SK-N-SH treated with all-trans-retinoic acid at 6 μM for 48 hours (cell line): ENCODE measurements at regions not wholly inside any gene's neighbourhood (a gene's known extent, or its start where the extent isn't known, plus 50 kb on each side); places are given as distances from the start of the nearest gene placed in this dataset.

Source experiments
- ATAC-seq: fragments of 200-7000 bp; cut with Tn5 transposase; 3 replicates; pipeline ENCODE4 v1.9.1; 2020; ENCODE audit warnings: mild to moderate bottlenecking, moderate library complexity
- ARNTL ChIP-seq: fragments of 450-650 bp; formaldehyde crosslinking; IDR thresholded peaks from 2 replicates; pipeline ENCODE4 v1.5.0; 2020; ENCODE audit warnings: low read depth, mild to moderate bottlenecking, moderate library complexity, borderline replicate concordance
- BACH2 ChIP-seq: fragments of 250-450 bp; sonication (Bioruptor Pico); IDR thresholded peaks from 2 replicates; pipeline ENCODE4 v1.9.0; 2021; ENCODE audit warnings: mild to moderate bottlenecking, borderline replicate concordance
- CSDC2 ChIP-seq: fragments of 250-450 bp; sonication (Bioruptor Pico); IDR thresholded peaks from 2 replicates; pipeline ENCODE4 v1.5.0; 2020; ENCODE audit warnings: mild to moderate bottlenecking, moderate library complexity
- ESRRG ChIP-seq: fragments of 250-450 bp; sonication (Bioruptor Pico); IDR thresholded peaks from 2 replicates; pipeline ENCODE4 v1.6.1; 2021; ENCODE audit warnings: mild to moderate bottlenecking
- GLIS3 ChIP-seq: fragments of 250-450 bp; sonication (Bioruptor Pico); IDR thresholded peaks from 2 replicates; pipeline ENCODE4 v1.5.0; 2020; ENCODE audit warnings: mild to moderate bottlenecking, moderate library complexity
- ISL1 ChIP-seq: fragments of 250-450 bp; sonication (Bioruptor Pico); IDR thresholded peaks from 2 replicates; pipeline ENCODE4 v2.1.2; 2022; ENCODE audit warnings: mild to moderate bottlenecking, moderate library complexity
- PPARA ChIP-seq: fragments of 250-450 bp; sonication (Bioruptor Pico); IDR thresholded peaks from 2 replicates; pipeline ENCODE4 v1.5.0; 2020; ENCODE audit warnings: mild to moderate bottlenecking, borderline replicate concordance
- RARB ChIP-seq: fragments of 250-450 bp; sonication (Bioruptor Pico); IDR thresholded peaks from 2 replicates; pipeline ENCODE4 v1.8.0; 2021; ENCODE audit warnings: mild to moderate bottlenecking, moderate library complexity
- SNAI2 ChIP-seq: fragments of 250-450 bp; sonication (Bioruptor Pico); IDR thresholded peaks from 2 replicates; pipeline ENCODE4 v1.5.0; 2020; ENCODE audit warnings: mild to moderate bottlenecking, moderate library complexity
- TCF4 ChIP-seq: fragments of 250-450 bp; sonication (Bioruptor Pico); IDR thresholded peaks from 2 replicates; pipeline ENCODE4 v1.8.0; 2021; ENCODE audit warnings: mild to moderate bottlenecking, moderate library complexity, borderline replicate concordance
- TOX ChIP-seq: fragments of 250-450 bp; sonication (Bioruptor Pico); IDR thresholded peaks from 2 replicates; pipeline ENCODE4 v1.8.0; 2021; ENCODE audit warnings: mild to moderate bottlenecking, moderate library complexity, borderline replicate concordance
- ZC3H10 ChIP-seq: fragments of 250-450 bp; sonication (Bioruptor Pico); IDR thresholded peaks from 2 replicates; pipeline ENCODE4 v1.5.1; 2021; ENCODE audit warnings: mild to moderate bottlenecking, moderate library complexity
- ZFP3 ChIP-seq: fragments of 250-450 bp; sonication (Bioruptor Pico); IDR thresholded peaks from 2 replicates; pipeline ENCODE4 v1.5.0; 2020; ENCODE audit warnings: mild to moderate bottlenecking, moderate library complexity
- ZFP30 ChIP-seq: fragments of 450-650 bp; formaldehyde crosslinking; IDR thresholded peaks from 2 replicates; pipeline ENCODE4 v1.5.0; 2022; ENCODE audit warnings: mild to moderate bottlenecking, moderate library complexity
- ZNF565 ChIP-seq: fragments of 450-650 bp; formaldehyde crosslinking; conservative IDR thresholded peaks from 2 replicates; pipeline ENCODE4 v1.5.0; 2020; ENCODE audit warnings: low read depth, mild to moderate bottlenecking, moderate library complexity
- ZNF70 ChIP-seq: fragments of 450-650 bp; formaldehyde crosslinking; IDR thresholded peaks from 2 replicates; pipeline ENCODE4 v1.5.0; 2020; ENCODE audit warnings: mild to moderate bottlenecking, moderate library complexity
- ZNF8 ChIP-seq: fragments of 450-650 bp; formaldehyde crosslinking; IDR thresholded peaks from 2 replicates; pipeline ENCODE4 v1.5.0; 2020; ENCODE audit warnings: mild to moderate bottlenecking, moderate library complexity
- TF ChIP-seq, protein P1 (sequence below): fragments of 250-450 bp; sonication (Bioruptor Pico); IDR thresholded peaks from 2 replicates; pipeline ENCODE4 v1.8.0; 2020; ENCODE audit warnings: mild to moderate bottlenecking, moderate library complexity, borderline replicate concordance
- TF ChIP-seq, protein P2 (sequence below): fragments of 250-450 bp; sonication (Bioruptor Pico); IDR thresholded peaks from 2 replicates; pipeline ENCODE4 v1.5.0; 2020; ENCODE audit warnings: mild to moderate bottlenecking, moderate library complexity
- TF ChIP-seq, protein P3 (sequence below): fragments of 250-450 bp; sonication (Bioruptor Pico); IDR thresholded peaks from 2 replicates; pipeline ENCODE4 v1.8.0; 2021; ENCODE audit warnings: low read depth, mild to moderate bottlenecking, moderate library complexity, borderline replicate concordance
- TF ChIP-seq, protein P4 (sequence below): fragments of 250-450 bp; sonication (Bioruptor Pico); IDR thresholded peaks from 2 replicates; pipeline ENCODE4 v1.5.1; 2021; ENCODE audit warnings: mild to moderate bottlenecking, moderate library complexity
- TF ChIP-seq, protein P5 (sequence below): fragments of 250-450 bp; sonication (Bioruptor Pico); IDR thresholded peaks from 2 replicates; pipeline ENCODE4 v1.5.1; 2020; ENCODE audit warnings: low read depth, mild to moderate bottlenecking, moderate library complexity

DNA sequence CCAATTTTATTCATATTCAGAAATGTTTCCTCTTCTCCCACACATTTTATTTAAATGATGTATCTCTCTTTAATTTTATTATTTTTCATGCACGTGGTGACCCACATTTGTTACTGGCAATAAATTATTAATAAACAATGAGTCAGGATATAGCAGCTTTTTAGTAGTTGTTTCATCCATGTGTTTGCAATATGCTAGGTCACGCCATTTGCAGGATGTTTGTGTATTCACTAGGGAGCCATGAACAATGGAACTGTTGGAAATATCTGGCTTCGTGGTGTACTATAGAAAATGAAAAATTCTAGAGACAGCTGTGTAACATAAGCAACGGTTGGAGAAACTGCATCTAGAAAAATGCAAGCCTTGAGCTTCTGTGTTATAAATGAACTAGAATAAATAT is 176.0 kb upstream of the COL3A1 start:
- ATAC-seq, result no peak

DNA sequence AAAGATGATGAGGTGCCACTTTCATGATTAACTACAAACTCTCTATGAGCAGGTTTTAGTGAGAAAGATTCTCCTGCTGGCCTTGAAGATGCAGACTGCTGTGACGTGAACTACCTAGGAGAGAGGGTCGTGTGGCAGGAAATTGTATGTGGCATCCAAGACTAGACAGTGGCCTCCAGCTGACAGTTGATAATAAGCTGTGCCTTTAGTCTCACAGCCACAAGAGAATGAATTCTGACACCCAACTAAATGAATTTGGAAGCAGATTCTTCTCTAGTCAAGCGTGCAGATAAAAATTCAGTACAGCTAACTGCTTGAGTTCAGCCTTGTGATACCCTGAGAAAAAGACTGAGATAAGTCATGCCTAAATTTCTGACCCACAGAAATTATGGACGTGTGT is 169.0 kb upstream of the COL3A1 start:
- no peak for ATAC-seq
- no peak for TF ChIP-seq ESRRG (CRISPR knock-in tag)
- TF ChIP-seq ZNF70 (CRISPR knock-in tag), result no peak
- no peak for TF ChIP-seq CSDC2 (CRISPR knock-in tag)

More for the DNA sequence above, 176.0 kb upstream of the COL3A1 start:
- TF ChIP-seq ZNF565 (CRISPR knock-in tag), result no peak
- TF ChIP-seq ARNTL (CRISPR knock-in tag), result no peak
- TF ChIP-seq, protein P1, sequence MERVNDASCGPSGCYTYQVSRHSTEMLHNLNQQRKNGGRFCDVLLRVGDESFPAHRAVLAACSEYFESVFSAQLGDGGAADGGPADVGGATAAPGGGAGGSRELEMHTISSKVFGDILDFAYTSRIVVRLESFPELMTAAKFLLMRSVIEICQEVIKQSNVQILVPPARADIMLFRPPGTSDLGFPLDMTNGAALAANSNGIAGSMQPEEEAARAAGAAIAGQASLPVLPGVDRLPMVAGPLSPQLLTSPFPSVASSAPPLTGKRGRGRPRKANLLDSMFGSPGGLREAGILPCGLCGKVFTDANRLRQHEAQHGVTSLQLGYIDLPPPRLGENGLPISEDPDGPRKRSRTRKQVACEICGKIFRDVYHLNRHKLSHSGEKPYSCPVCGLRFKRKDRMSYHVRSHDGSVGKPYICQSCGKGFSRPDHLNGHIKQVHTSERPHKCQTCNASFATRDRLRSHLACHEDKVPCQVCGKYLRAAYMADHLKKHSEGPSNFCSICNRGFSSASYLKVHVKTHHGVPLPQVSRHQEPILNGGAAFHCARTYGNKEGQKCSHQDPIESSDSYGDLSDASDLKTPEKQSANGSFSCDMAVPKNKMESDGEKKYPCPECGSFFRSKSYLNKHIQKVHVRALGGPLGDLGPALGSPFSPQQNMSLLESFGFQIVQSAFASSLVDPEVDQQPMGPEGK (CRISPR knock-in tag), result no peak
- TF ChIP-seq CSDC2 (CRISPR knock-in tag), result no peak
- no peak for TF ChIP-seq PPARA (CRISPR knock-in tag)
- no peak for TF ChIP-seq ZNF8 (CRISPR knock-in tag)
- TF ChIP-seq, protein P2, sequence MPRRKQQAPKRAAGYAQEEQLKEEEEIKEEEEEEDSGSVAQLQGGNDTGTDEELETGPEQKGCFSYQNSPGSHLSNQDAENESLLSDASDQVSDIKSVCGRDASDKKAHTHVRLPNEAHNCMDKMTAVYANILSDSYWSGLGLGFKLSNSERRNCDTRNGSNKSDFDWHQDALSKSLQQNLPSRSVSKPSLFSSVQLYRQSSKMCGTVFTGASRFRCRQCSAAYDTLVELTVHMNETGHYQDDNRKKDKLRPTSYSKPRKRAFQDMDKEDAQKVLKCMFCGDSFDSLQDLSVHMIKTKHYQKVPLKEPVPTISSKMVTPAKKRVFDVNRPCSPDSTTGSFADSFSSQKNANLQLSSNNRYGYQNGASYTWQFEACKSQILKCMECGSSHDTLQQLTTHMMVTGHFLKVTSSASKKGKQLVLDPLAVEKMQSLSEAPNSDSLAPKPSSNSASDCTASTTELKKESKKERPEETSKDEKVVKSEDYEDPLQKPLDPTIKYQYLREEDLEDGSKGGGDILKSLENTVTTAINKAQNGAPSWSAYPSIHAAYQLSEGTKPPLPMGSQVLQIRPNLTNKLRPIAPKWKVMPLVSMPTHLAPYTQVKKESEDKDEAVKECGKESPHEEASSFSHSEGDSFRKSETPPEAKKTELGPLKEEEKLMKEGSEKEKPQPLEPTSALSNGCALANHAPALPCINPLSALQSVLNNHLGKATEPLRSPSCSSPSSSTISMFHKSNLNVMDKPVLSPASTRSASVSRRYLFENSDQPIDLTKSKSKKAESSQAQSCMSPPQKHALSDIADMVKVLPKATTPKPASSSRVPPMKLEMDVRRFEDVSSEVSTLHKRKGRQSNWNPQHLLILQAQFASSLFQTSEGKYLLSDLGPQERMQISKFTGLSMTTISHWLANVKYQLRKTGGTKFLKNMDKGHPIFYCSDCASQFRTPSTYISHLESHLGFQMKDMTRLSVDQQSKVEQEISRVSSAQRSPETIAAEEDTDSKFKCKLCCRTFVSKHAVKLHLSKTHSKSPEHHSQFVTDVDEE (CRISPR knock-in tag), result no peak
- no peak for TF ChIP-seq SNAI2 (CRISPR knock-in tag)
- no peak for TF ChIP-seq RARB (CRISPR knock-in tag)
- no peak for TF ChIP-seq TCF4 (CRISPR knock-in tag)
- TF ChIP-seq ZFP30, result no peak
- no peak for TF ChIP-seq ZNF70 (CRISPR knock-in tag)
- no peak for TF ChIP-seq GLIS3 (CRISPR knock-in tag)
- TF ChIP-seq ISL1 (CRISPR knock-in tag), result no peak
- no peak for TF ChIP-seq ESRRG (CRISPR knock-in tag)
- no peak for TF ChIP-seq ZC3H10 (CRISPR knock-in tag)
- TF ChIP-seq TOX (CRISPR knock-in tag), result no peak

DNA sequence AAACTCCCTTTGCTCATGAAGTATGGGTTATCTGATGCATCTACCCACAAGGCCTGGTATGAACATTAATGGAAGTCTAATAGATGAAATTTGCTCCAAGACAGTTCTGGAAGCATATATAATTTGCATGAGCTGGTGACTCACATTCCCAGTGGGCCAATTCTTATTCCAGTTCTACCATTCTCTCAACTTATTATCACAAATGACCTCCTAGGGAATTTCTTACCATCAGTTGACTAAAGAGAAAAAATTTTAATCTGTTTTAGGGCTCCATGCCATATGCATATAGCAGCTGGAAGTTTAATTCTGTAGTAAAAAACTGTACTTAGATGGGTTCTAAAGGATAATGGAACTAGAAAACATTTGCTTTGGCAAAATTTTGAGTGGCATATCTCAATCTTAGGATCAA is 165.2 kb upstream of the COL3A1 start:
- ATAC-seq, result peak; percentile 84
- TF ChIP-seq ZC3H10 (CRISPR knock-in tag) (peak; percentile 48; the same call in 1 of the 2 replicates), ZFP3 (CRISPR knock-in tag) (peak; percentile 83), ESRRG (CRISPR knock-in tag) (no peak), ZFP30 (no peak), BACH2 (CRISPR knock-in tag) (no peak), ZNF565 (CRISPR knock-in tag) (no peak), TOX (CRISPR knock-in tag) (no peak), GLIS3 (CRISPR knock-in tag) (no peak), ZNF8 (CRISPR knock-in tag) (no peak), TCF4 (CRISPR knock-in tag) (no peak), ARNTL (CRISPR knock-in tag) (no peak), RARB (CRISPR knock-in tag) (no peak), CSDC2 (CRISPR knock-in tag) (peak; percentile 80; the same call in 1 of the 2 replicates), ISL1 (CRISPR knock-in tag) (peak; percentile 97), SNAI2 (CRISPR knock-in tag) (no peak)
- TF ChIP-seq, protein P3, sequence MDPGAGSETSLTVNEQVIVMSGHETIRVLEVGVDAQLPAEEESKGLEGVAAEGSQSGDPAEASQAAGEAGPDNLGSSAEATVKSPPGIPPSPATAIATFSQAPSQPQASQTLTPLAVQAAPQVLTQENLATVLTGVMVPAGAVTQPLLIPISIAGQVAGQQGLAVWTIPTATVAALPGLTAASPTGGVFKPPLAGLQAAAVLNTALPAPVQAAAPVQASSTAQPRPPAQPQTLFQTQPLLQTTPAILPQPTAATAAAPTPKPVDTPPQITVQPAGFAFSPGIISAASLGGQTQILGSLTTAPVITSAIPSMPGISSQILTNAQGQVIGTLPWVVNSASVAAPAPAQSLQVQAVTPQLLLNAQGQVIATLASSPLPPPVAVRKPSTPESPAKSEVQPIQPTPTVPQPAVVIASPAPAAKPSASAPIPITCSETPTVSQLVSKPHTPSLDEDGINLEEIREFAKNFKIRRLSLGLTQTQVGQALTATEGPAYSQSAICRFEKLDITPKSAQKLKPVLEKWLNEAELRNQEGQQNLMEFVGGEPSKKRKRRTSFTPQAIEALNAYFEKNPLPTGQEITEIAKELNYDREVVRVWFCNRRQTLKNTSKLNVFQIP, result no peak
- TF ChIP-seq, protein P2 (CRISPR knock-in tag), result no peak
- TF ChIP-seq, protein P4, sequence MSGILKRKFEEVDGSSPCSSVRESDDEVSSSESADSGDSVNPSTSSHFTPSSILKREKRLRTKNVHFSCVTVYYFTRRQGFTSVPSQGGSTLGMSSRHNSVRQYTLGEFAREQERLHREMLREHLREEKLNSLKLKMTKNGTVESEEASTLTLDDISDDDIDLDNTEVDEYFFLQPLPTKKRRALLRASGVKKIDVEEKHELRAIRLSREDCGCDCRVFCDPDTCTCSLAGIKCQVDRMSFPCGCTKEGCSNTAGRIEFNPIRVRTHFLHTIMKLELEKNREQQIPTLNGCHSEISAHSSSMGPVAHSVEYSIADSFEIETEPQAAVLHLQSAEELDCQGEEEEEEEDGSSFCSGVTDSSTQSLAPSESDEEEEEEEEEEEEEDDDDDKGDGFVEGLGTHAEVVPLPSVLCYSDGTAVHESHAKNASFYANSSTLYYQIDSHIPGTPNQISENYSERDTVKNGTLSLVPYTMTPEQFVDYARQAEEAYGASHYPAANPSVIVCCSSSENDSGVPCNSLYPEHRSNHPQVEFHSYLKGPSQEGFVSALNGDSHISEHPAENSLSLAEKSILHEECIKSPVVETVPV (CRISPR knock-in tag), result no peak
- TF ChIP-seq, protein P1 (CRISPR knock-in tag), result 0 out of 2 replicates have a peak, but pooled peaks have one; percentile 16
- TF ChIP-seq, protein P5, sequence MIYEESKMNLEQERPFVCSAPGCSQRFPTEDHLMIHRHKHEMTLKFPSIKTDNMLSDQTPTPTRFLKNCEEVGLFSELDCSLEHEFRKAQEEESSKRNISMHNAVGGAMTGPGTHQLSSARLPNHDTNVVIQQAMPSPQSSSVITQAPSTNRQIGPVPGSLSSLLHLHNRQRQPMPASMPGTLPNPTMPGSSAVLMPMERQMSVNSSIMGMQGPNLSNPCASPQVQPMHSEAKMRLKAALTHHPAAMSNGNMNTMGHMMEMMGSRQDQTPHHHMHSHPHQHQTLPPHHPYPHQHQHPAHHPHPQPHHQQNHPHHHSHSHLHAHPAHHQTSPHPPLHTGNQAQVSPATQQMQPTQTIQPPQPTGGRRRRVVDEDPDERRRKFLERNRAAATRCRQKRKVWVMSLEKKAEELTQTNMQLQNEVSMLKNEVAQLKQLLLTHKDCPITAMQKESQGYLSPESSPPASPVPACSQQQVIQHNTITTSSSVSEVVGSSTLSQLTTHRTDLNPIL (CRISPR knock-in tag), result peak; percentile 85
